ENCODE measurements at regions not wholly inside any gene's neighbourhood (a gene's known extent, or its start where the extent isn't known, plus 50 kb on each side); places are given as distances from the start of the nearest gene placed in this dataset.

GRCh38 chr20:41678799-41679198 is 60.6 kb upstream of the CHD6 start:
- no peak for TF ChIP-seq CTCF (IDR thresholded peaks at IDR 0.05; ENCODE audit: low read depth, low read length)
- H3K9me3 ChIP-seq (ENCODE audit: low read depth) = no peaks in the 10 kb centered on the region
- DNase-seq (ENCODE audit: low read depth in 1 of 2, low spot score in 1 of 2) = no peak

GRCh38 chr20:41672282-41672681 is 54.1 kb upstream of the CHD6 start:
- no peak overlapping the region for H3K4me3 ChIP-seq
- DNase-seq (ENCODE audit: low read depth in 1 of 2, low spot score in 1 of 2) = no peak
- no peaks in the 10 kb centered on the region for H3K4me1 ChIP-seq (ENCODE audit: low read depth)
- H3K36me3 ChIP-seq = no peaks in the 10 kb centered on the region
- H3K27ac ChIP-seq = no peak overlapping the region
- no peaks in the 10 kb centered on the region for H3K27me3 ChIP-seq
- TF ChIP-seq CTCF (IDR thresholded peaks at IDR 0.05; ENCODE audit: low read depth, low read length) = no peak
- H3K9me3 ChIP-seq (ENCODE audit: low read depth) = no peaks in the 10 kb centered on the region

More at GRCh38 chr20:41678799-41679198, 60.6 kb upstream of the CHD6 start:
- Histone ChIP-seq H3K4me1 (ENCODE audit: low read depth) (no peaks in the 10 kb centered on the region), H3K36me3 (no peaks in the 10 kb centered on the region), H3K4me3 (no peak overlapping the region), H3K27ac (no peak overlapping the region), H3K27me3 (no peaks in the 10 kb centered on the region)

- Histone ChIP-seq H3K27ac (no peak overlapping the region), H3K4me3 (no peak overlapping the region), H3K36me3 (no peaks in the 10 kb centered on the region), H3K4me1 (ENCODE audit: low read depth) (no peaks in the 10 kb centered on the region), H3K27me3 (no peaks in the 10 kb centered on the region), H3K9me3 (ENCODE audit: low read depth) (no peaks in the 10 kb centered on the region)
- no peak for TF ChIP-seq CTCF (IDR thresholded peaks at IDR 0.05; ENCODE audit: low read depth, low read length)
- DNase-seq (ENCODE audit: low read depth in 1 of 2, low spot score in 1 of 2) = no peak
These were observed 53.0 kb upstream of the CHD6 start for GRCh38 chr20:41671143-41671542.

- Histone ChIP-seq H3K27me3 (no peaks in the 10 kb centered on the region), H3K4me1 (ENCODE audit: low read depth) (no peaks in the 10 kb centered on the region), H3K27ac (no peak overlapping the region), H3K4me3 (no peak overlapping the region), H3K9me3 (ENCODE audit: low read depth) (no peaks in the 10 kb centered on the region), H3K36me3 (no peaks in the 10 kb centered on the region)
- DNase-seq (ENCODE audit: low read depth in 1 of 2, low spot score in 1 of 2) = no peak
- no peak for TF ChIP-seq CTCF (IDR thresholded peaks at IDR 0.05; ENCODE audit: low read depth, low read length)
These were observed 52.5 kb upstream of the CHD6 start for GRCh38 chr20:41670631-41671030.

- DNase-seq (ENCODE audit: low read depth in 1 of 2, low spot score in 1 of 2) = peak in 1 of 2 donors; percentile 25
These were observed 51.6 kb upstream of the CHD6 start for GRCh38 chr20:41669708-41670263.

More at GRCh38 chr20:41669708-41670263, 51.6 kb upstream of the CHD6 start:
- no peak overlapping the region for H3K4me3 ChIP-seq
- no peaks in the 10 kb centered on the region for H3K36me3 ChIP-seq
- H3K27me3 ChIP-seq = no peaks in the 10 kb centered on the region
- H3K4me1 ChIP-seq (ENCODE audit: low read depth) = no peaks in the 10 kb centered on the region
- H3K27ac ChIP-seq = no peak overlapping the region
- no peak for TF ChIP-seq CTCF (IDR thresholded peaks at IDR 0.05; ENCODE audit: low read depth, low read length)
- no peaks in the 10 kb centered on the region for H3K9me3 ChIP-seq (ENCODE audit: low read depth)

Data from cardiac muscle cell (in vitro differentiated cells and primary cell).